Tibial nerve (tissue), 4 donors: ENCODE measurements at regions not wholly inside any gene's neighbourhood (a gene's known extent, or its start where the extent isn't known, plus 50 kb on each side); places are given as distances from the start of the nearest gene placed in this dataset.

Experiments used
- DNase-seq, 2 donors: peaks; one replicate each; pipeline ENCODE4 v3.0.0-alpha.2; 2019; ENCODE audit warnings: low spot score in 2 of 2
- H3K27ac ChIP-seq, 4 donors: fragments of 200-600 bp; sonication (generic) in 3 of 4; one replicate each; pipeline ENCODE4 v1.5.1; 2017 to 2019; ENCODE audit warnings: mild to moderate bottlenecking in 1 of 4
- H3K27me3 ChIP-seq, 2 donors: fragments of 200-600 bp; sonication (generic) in 1 of 2; one replicate each; pipeline versions ENCODE4 v1.5.1 to v1.6.0; 2017 to 2019
- H3K36me3 ChIP-seq, 3 donors: fragments of 200-600 bp; sonication (generic); one replicate each; pipeline ENCODE4 v1.5.1; 2018 to 2019
- H3K4me1 ChIP-seq, 4 donors: fragments of 200-600 bp; sonication (generic) in 3 of 4; one replicate each; pipeline ENCODE4 v1.5.1; 2017 to 2019
- H3K4me3 ChIP-seq, 4 donors: fragments of 200-600 bp; sonication (generic) in 3 of 4; one replicate each; pipeline ENCODE4 v1.5.1; 2017 to 2019; ENCODE audit warnings: mild to moderate bottlenecking in 1 of 4, moderate library complexity in 1 of 4
- H3K9me3 ChIP-seq, 4 donors: fragments of 200-600 bp; sonication (generic) in 3 of 4; one replicate each; pipeline ENCODE4 v1.5.1; 2017 to 2019
- CTCF ChIP-seq, 5 experiments: fragments of 200-600 bp in 3 of 5; fragments of 450-650 bp in 2 of 5; sonication (generic) in 3 of 5; IDR thresholded peaks; one replicate each; pipeline ENCODE4 v1.5.1; 2016 to 2019; ENCODE audit warnings: antibody characterized with exemption in 5 of 5, mild to moderate bottlenecking in 3 of 5, moderate library complexity in 2 of 5
- EP300 ChIP-seq, 2 donors: sonication (generic); formaldehyde crosslinking; IDR thresholded peaks; one replicate each; pipeline ENCODE4 v1.6.1; 2017; ENCODE audit warnings: antibody characterized with exemption in 2 of 2, mild to moderate bottlenecking in 1 of 2
- POLR2A ChIP-seq, 2 donors: fragments of 450-650 bp; IDR thresholded peaks; one replicate each; pipeline ENCODE4 v1.6.1; 2017; ENCODE audit warnings: antibody characterized with exemption in 2 of 2, mild to moderate bottlenecking in 2 of 2, moderate library complexity in 2 of 2
- WGBS, 2 donors: methylation state at CpG; one replicate each; pipeline ENCODE4 v1.1.5; 2018; 5-methylcytosine and 5-hydroxymethylcytosine counted together

- Histone ChIP-seq H3K27me3 (no peaks in the 10 kb centered on the region), H3K9me3 (no peaks in the 10 kb centered on the region), H3K36me3 (no peaks in the 10 kb centered on the region), H3K4me1 (no peaks in the 10 kb centered on the region), H3K4me3 (no peak overlapping the region), H3K27ac (no peak overlapping the region)
- WGBS, 2 donors, result 61 to 65% methylated on average over 5 of the region's 5 CpGs
- DNase-seq, result no peak
- TF ChIP-seq POLR2A (IDR thresholded peaks at IDR 0.05) (no peak), EP300 (IDR thresholded peaks at IDR 0.05) (no peak), CTCF (IDR thresholded peaks at IDR 0.05) (no peak)
Observed at GRCh38 chr9:22389271-22389670, 57.4 kb upstream of the DMRTA1 start.

- TF ChIP-seq EP300 (IDR thresholded peaks at IDR 0.05) (no peak), CTCF (IDR thresholded peaks at IDR 0.05) (no peak), POLR2A (IDR thresholded peaks at IDR 0.05) (no peak)
- H3K4me1 ChIP-seq, result no peaks in the 10 kb centered on the region
- H3K36me3 ChIP-seq, result no peaks in the 10 kb centered on the region
- no peak overlapping the region for H3K4me3 ChIP-seq
- H3K27me3 ChIP-seq, result no peaks in the 10 kb centered on the region
- no peaks in the 10 kb centered on the region for H3K9me3 ChIP-seq
- DNase-seq, result no peak
- no peak overlapping the region for H3K27ac ChIP-seq
- WGBS, 2 donors, result 50 to 53% methylated on average over 3 of the region's 3 CpGs
Observed at GRCh38 chr9:22392523-22392922, 54.1 kb upstream of the DMRTA1 start.

- H3K4me3 ChIP-seq, result no peak overlapping the region
- 78 to 81% methylated on average over 2 of the region's 2 CpGs for WGBS, 2 donors
- H3K27ac ChIP-seq, result no peak overlapping the region
- no peaks in the 10 kb centered on the region for H3K27me3 ChIP-seq
- H3K36me3 ChIP-seq, result no peaks in the 10 kb centered on the region
- H3K4me1 ChIP-seq, result no peaks in the 10 kb centered on the region
- no peaks in the 10 kb centered on the region for H3K9me3 ChIP-seq
- TF ChIP-seq EP300 (IDR thresholded peaks at IDR 0.05) (no peak), CTCF (IDR thresholded peaks at IDR 0.05) (no peak), POLR2A (IDR thresholded peaks at IDR 0.05) (no peak)
- DNase-seq, result no peak
Observed at GRCh38 chr9:22395687-22396141, 50.9 kb upstream of the DMRTA1 start.
